Chondrocyte (in vitro differentiated cells): ENCODE measurements at regions not wholly inside any gene's neighbourhood (a gene's known extent, or its start where the extent isn't known, plus 50 kb on each side); places are given as distances from the start of the nearest gene placed in this dataset.
"Not testable (repeated sequence)": the region's sequence is repeated elsewhere in the genome, so short reads cannot be mapped to it uniquely, and the experiment has no call there.

Experiments
- DNase-seq: peaks from one replicate; pipeline ENCODE4 v3.0.0; 2021; ENCODE audit warnings: mixed read lengths, low spot score
- H3K27ac Mint-ChIP-seq: one replicate; pipeline ENCODE4 v1.8.0; 2021; ENCODE audit warnings: mild to moderate bottlenecking, moderate library complexity, mixed read lengths; ENCODE audit not compliant: unreplicated experiment
- H3K27me3 Mint-ChIP-seq: 2 replicates; pipeline ENCODE4 v1.8.0; 2021; ENCODE audit warnings: low read depth, mixed read lengths
- H3K36me3 Mint-ChIP-seq: 2 replicates; pipeline ENCODE4 v1.8.0; 2021; ENCODE audit warnings: low read depth, mixed read lengths
- H3K4me1 Mint-ChIP-seq: 2 replicates; pipeline ENCODE4 v1.8.0; 2021; ENCODE audit warnings: low read depth, mild to moderate bottlenecking, mixed read lengths
- H3K4me3 Mint-ChIP-seq: one replicate; pipeline ENCODE4 v1.8.0; 2021; ENCODE audit warnings: mild to moderate bottlenecking, moderate library complexity, mixed read lengths; ENCODE audit not compliant: unreplicated experiment
- H3K9me3 Mint-ChIP-seq: 2 replicates; pipeline ENCODE4 v1.8.0; 2021; ENCODE audit warnings: low read depth, mixed read lengths

DNA sequence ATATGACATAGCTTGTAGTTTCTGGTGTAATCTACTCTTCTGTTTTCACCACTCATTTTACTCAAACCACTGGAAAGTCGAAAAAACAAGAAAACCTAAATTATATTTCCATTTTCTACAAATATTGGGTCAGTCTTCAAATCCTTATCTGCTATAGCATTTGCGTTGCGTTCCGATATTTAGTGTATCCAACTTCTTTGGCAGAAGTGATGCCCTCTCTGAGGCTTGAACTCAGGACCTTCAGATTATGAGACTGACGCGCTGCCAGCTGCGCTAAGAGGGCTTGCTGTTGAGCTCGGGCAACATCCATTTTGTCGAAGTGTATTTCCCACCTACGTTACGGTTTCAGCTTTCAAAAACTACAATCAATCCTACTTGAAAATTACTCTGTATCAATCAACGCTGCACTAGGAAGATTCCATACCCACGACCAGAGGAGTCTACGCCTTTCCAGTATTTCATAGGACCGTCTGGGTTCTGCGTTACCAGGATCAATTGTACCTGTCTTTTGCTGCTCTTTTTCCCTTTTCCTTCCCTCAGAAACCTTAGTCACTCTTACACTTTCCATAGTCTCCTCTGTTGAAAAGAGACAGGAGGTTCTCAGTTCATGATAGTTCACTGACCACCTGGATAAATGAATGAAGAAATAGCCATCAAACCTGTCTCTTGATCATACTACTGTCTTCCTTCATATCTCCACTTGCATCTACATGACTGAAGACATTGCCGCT is 140.5 kb upstream of the ZNF322 start:
- H3K36me3 Mint-ChIP-seq, H3K9me3 Mint-ChIP-seq, DNase-seq, H3K4me1 Mint-ChIP-seq, H3K27ac Mint-ChIP-seq, H3K27me3 Mint-ChIP-seq, H3K4me3 Mint-ChIP-seq: not testable (repeated sequence)

DNA sequence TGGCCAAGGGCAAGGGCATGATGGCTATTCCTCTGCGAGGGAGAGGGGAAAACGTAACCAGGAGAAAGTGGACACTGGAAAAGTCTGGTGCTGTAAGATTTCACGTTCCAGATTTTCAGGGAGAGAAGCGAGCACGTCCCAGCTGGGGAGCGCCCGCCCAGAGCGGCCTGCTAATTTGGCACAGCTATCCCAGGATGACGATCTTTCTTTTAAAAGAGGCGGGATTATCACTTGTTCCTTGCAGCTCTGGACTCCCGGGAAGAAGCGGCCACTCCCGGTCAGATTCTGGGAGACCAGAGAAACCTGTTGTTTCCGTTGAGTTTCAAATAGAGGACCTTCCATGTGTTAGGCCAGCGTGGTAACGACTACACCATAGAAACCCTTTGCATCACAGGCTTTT is 144.2 kb upstream of the ZNF322 start:
- H3K27me3 Mint-ChIP-seq, H3K27ac Mint-ChIP-seq, H3K4me3 Mint-ChIP-seq, DNase-seq, H3K36me3 Mint-ChIP-seq, H3K9me3 Mint-ChIP-seq, H3K4me1 Mint-ChIP-seq: not testable (repeated sequence)

DNA sequence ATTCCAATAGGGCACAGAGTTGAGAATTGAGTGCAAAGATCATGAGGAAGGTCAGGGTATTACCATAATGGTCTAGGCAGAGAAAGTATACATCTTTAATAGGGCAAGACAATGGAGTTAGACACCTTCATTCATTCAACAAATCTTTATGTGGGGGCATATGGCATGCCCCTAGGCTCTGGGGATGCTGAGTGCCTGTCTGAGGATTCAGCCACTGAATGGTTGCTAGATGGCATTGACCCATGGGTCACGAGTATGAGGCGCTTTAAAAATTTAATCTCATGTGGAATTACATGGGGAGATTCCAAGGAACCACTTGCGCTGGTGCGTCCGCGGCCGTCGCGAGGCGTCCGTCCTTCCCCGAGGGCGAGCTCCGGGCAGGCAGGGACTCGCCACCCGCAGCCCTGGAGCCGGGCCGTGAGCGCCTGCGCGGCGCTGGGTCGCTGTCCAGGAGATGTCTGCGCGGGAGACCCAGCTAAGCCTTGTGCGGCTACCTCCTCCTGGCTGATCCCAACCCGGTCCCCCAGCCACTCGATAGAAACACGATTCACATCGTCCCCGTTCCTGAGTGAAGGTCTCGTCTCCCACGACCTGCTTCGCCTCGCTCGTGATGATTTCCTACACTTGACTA is 152.1 kb upstream of the ZNF322 start:
- not testable (repeated sequence) for H3K9me3 Mint-ChIP-seq, H3K27ac Mint-ChIP-seq, H3K27me3 Mint-ChIP-seq, H3K36me3 Mint-ChIP-seq, H3K4me1 Mint-ChIP-seq, H3K4me3 Mint-ChIP-seq, DNase-seq

DNA sequence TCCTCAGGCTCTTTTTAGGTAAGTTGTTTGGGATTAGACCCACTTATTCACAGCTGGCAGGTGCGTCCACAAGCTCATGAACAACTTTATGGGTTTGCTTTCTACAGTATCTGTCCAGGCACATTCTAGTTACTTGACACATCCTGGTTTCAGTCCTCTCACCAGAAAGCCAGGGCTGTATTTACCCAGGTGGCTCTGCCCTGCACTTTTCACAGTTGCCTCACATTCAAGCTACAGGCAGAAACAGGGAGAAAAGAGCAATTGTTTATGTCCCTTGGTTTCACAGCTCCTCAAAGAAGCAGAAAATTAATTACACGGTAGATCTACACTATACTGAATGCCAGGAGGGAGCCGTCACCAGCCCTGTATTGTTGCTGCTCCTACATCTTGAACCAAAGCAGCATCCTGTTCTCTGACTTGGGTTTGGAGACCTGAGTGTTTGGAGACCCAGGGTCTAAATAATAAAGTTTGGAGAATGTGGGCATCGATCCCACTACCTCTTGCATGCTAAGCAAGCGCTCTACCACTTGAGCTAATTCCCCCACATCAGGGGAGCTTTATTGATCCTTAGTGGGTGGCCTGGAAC is 159.2 kb upstream of the ZNF322 start:
- H3K27me3 Mint-ChIP-seq, H3K36me3 Mint-ChIP-seq, H3K4me3 Mint-ChIP-seq, H3K4me1 Mint-ChIP-seq, DNase-seq, H3K9me3 Mint-ChIP-seq, H3K27ac Mint-ChIP-seq: not testable (repeated sequence)

DNA sequence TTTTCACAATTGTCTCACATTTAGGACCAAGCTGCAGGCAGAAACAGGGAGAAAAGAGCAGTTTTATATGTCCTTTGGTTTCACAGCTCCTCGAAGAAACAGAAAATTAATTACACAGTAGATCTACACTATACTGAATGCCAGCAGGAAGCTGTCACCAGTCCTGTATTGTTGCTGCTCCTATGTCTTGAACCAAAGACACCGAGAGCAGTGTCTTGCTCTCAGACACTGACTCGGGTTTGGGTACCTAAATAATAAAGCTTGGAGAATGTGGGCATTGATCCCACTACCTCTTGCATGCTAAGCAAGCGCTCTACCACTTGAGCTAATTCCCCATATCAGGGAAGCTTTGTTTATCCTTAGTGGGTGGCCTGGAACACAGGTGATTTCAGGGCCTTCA is 168.4 kb upstream of the ZNF322 start:
- not testable (repeated sequence) for DNase-seq, H3K27me3 Mint-ChIP-seq, H3K9me3 Mint-ChIP-seq, H3K4me3 Mint-ChIP-seq, H3K4me1 Mint-ChIP-seq, H3K27ac Mint-ChIP-seq, H3K36me3 Mint-ChIP-seq

DNA sequence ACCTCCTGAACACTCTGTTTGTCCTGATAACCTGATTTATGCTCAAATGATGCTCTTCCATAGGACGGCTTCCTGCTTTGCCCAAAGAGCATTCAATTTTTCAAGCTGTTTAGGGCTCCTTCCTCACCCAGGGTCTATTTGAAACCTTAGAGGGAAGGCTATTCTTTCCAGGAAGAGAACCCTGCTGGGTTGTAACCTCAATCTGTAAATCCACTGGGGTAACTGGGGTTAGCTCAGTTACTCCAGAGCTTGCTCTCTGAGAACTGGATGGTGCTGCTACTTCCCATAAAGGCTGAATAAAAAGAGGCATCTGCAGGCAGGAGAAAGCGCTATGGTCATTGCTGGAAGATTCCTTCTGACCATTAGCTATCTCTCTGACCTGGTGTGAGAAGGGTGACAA is 169.9 kb upstream of the ZNF322 start:
- H3K9me3 Mint-ChIP-seq, H3K27ac Mint-ChIP-seq, H3K36me3 Mint-ChIP-seq, DNase-seq, H3K4me3 Mint-ChIP-seq, H3K4me1 Mint-ChIP-seq, H3K27me3 Mint-ChIP-seq: not testable (repeated sequence)

DNA sequence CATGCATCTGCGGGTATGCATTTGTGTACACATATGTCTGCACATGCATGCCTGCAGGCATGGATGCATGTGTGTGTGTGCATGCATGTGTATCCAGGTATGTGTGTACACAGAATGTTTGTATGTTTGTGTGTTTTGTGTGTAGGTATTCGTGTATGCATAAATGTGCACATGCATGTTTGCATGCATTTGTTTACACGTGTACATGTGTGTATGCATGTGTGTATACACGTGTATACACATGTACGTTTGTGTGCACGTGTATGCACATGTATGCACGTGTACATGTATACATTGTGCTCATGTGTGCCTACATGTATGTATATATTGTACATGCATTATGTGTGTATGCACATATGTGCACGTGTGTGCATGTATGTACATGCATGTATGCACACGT is 171.4 kb upstream of the ZNF322 start:
- not testable (repeated sequence) for H3K27me3 Mint-ChIP-seq, H3K4me1 Mint-ChIP-seq, DNase-seq, H3K36me3 Mint-ChIP-seq, H3K4me3 Mint-ChIP-seq, H3K9me3 Mint-ChIP-seq, H3K27ac Mint-ChIP-seq

DNA sequence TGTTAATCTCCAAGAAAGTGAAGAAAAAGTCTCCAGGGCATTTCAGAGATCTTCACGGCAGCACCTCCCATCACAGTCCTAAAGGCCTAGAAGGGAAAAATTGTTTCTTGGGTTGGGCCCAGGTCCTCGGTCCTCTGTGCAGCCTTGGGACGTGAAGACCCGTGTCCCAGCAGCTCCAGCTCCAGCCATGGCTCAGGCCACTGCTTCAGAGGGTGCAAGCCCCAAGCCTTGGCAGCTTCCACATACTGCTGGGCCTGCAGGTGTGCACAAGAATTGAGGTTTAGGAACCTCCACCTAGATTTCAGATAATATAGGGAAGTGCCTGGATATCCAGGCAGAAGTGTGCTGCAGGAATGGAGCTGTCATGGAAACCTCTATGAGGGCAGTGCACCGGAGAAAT is 176.2 kb upstream of the ZNF322 start:
- not testable (repeated sequence) for H3K9me3 Mint-ChIP-seq, DNase-seq, H3K4me1 Mint-ChIP-seq, H3K27me3 Mint-ChIP-seq, H3K4me3 Mint-ChIP-seq, H3K36me3 Mint-ChIP-seq, H3K27ac Mint-ChIP-seq

DNA sequence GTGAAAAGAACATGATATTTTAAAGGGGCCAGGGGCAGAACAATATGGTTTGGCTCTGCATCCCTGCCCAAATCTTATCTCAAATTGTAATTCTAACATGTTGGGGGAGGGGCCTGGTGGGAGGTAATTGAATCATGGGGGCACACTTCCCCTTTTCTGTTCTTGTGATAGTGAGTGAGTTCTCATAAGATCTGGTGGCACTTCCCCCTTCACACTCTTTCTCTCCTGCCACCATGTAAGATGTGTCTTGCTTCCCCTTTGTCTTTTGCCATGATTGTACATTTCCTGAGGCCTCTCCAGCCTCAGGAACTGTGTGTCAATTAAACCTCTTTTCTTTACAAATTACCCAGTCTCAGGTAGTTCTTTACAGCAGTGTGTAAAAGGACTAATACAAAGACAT is 177.1 kb upstream of the ZNF322 start:
- H3K27ac Mint-ChIP-seq, H3K36me3 Mint-ChIP-seq, H3K4me1 Mint-ChIP-seq, H3K9me3 Mint-ChIP-seq, H3K4me3 Mint-ChIP-seq, DNase-seq, H3K27me3 Mint-ChIP-seq: not testable (repeated sequence)

DNA sequence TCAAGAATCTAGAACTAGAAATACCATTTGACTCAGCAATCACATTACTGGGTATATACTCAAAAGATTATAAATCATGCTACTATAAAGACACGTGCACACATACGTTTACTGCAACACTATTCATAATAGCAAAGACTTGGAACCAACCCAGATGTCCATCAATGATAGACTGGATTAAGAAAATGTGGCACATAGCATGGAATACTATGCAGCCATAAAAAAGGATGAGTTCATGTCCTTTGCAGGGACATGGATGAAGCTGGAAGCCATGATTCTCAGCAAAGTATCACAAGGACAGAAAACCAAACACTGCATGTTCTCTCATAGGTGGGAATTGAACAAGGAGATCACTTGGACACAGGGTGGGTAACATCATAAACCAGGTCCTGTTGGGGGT is 185.3 kb upstream of the ZNF322 start:
- H3K9me3 Mint-ChIP-seq, H3K4me1 Mint-ChIP-seq, H3K27ac Mint-ChIP-seq, H3K4me3 Mint-ChIP-seq, H3K36me3 Mint-ChIP-seq, H3K27me3 Mint-ChIP-seq, DNase-seq: not testable (repeated sequence)

DNA sequence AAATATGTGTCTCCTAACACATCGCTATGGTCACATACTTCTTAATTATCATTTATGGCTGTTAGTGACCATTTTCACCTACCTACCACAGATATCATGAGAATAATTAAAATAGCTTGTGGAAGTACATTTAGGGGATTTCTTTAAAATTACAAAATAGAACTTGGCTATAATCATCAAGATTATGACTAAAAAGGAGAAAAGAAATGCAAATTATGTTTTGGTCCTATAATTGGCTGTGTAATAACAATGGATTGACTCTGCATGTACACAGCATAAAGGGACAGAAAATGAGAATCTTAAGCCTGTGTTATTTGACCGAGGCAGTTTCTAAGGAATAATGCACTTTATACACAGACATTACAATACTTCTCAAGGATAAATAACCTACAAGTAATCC is 197.7 kb upstream of the ZNF322 start:
- DNase-seq, H3K4me3 Mint-ChIP-seq, H3K4me1 Mint-ChIP-seq, H3K27me3 Mint-ChIP-seq, H3K36me3 Mint-ChIP-seq, H3K27ac Mint-ChIP-seq, H3K9me3 Mint-ChIP-seq: not testable (repeated sequence)

DNA sequence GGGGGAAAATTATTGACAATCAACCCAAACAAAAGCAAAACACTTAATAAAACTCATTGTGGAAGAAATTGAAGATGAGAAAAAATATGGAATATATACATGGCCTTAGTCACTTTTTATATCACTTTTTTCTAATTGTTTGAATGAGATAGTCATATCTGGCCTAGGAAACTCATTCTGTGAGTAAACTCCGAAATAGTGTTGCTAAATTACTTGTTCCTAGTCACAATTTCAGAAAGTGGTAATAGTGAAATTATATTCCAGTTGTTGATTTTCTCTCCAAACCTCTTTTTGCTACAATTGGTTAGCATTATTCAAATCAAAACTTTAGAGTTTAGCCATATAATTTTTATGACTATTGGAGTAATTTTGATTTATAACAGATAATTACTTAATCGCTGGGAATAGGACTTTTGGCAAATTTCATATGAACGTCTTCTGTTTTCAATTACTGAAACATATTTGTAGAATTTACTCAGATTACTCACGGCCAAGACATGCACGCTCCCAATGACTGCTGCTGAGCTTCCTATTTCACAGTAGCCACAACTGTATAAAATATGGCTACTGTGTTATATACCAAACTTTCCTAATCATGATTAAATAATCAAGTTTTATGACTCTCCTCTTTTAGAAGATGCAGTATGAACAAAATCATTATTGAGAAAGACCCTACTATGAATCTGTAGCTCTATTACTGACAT is 199.7 kb upstream of the ZNF322 start:
- not testable (repeated sequence) for H3K4me1 Mint-ChIP-seq, H3K27ac Mint-ChIP-seq, H3K9me3 Mint-ChIP-seq, H3K27me3 Mint-ChIP-seq, H3K36me3 Mint-ChIP-seq, DNase-seq, H3K4me3 Mint-ChIP-seq

DNA sequence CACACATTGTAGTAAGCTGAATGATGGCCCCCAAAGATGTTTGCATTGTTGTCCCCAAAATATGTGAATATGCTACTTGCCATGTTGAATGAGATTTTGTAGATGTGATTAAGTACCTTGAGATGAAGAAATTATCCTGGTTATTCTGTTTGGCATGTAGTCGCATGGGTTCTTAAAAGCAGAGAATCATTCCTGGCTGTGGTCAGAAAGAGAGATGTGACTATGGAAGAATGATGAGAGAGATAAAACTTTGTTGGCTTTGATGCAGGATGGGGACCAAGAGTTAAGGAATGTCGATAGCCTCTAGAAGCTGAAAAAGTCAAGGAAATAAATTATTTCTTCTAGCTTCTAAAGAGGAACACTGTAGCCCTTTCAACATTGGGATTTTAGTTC is 200.2 kb upstream of the ZNF322 start:
- H3K27ac Mint-ChIP-seq, H3K9me3 Mint-ChIP-seq, DNase-seq: not testable (repeated sequence)

More for the DNA sequence above, 200.2 kb upstream of the ZNF322 start:
- H3K4me1 Mint-ChIP-seq, H3K4me3 Mint-ChIP-seq, H3K27me3 Mint-ChIP-seq, H3K36me3 Mint-ChIP-seq: not testable (repeated sequence)
